ENCODE measurements at regions not wholly inside any gene's neighbourhood (a gene's known extent, or its start where the extent isn't known, plus 50 kb on each side); places are given as distances from the start of the nearest gene placed in this dataset.

DNA sequence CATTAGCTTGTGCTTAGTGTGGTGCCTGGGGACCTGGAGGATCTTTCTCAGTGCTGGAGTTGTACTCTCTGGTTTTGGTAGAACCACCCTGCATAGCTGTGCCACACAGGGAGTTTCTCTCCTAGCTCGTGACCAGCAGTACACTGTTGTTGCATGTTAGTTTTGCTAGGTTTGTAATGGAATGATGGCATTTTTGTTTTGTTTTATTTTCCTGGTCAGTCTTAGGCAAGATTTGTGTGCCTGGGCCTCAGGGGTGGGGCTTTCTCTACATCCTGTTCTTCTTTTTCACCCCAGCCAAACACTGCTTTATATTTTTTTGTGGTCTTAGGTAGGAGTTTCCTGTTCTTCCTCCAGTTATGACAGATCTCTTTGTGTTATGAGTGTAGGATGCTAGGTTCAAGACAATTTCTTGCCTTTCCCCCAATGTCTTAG is 534.5 kb upstream of the KCNMB2 start:
- TF ChIP-seq CTCF (IDR thresholded peaks at IDR 0.05), result no peak

GRCh38 chr3:178002113-178002512 is 534.1 kb upstream of the KCNMB2 start:
- TF ChIP-seq CTCF (IDR thresholded peaks at IDR 0.05), result no peak

DNA sequence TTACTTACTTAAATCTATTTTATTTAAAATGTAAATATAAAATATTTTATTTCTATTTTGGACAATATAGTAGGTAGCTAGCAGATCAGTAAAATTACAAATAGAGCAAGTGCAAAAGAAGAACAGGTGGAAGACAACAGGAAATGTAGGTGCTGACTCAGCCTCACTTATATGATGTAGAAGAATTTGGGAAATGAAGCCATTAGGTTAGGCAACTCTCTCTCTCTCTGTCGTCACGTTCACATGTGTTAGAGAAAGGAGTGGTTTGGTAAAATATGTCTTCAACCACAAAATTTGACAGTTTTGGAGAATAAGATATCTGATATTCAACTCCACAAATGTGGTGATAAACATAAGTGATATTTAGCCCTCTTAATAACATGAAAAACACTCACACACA is 532.5 kb upstream of the KCNMB2 start:
- TF ChIP-seq CTCF (IDR thresholded peaks at IDR 0.05), result no peak

- TF ChIP-seq CTCF (IDR thresholded peaks at IDR 0.05), result no peak
These were observed 530.3 kb upstream of the KCNMB2 start for GRCh38 chr3:178005961-178006360.

DNA sequence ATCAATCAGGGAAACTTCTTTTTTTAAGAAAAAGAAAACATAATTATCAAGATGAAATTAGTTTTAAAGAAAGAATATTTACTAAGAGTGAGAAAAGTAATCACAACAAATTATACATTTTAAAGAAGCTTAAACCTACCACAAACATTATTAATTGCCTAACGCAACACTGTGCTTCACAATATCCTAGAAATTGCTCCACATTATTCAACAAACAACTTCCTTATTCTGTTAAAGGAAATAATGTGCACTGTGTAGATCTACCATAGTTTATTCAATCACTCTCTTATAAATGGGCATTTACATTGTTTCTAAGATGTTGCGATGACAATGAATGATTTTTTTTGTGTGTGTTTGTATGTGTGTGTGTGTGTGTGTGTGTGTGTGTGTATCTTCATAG is 525.9 kb upstream of the KCNMB2 start:
- no peak for TF ChIP-seq CTCF (IDR thresholded peaks at IDR 0.05)

GRCh38 chr3:178019645-178020044 is 516.6 kb upstream of the KCNMB2 start:
- TF ChIP-seq CTCF (IDR thresholded peaks at IDR 0.05), result no peak

GRCh38 chr3:178022599-178022998 is 513.6 kb upstream of the KCNMB2 start:
- TF ChIP-seq CTCF (IDR thresholded peaks at IDR 0.05), result no peak

- no peak for TF ChIP-seq CTCF (IDR thresholded peaks at IDR 0.05)
These were observed 507.3 kb upstream of the KCNMB2 start for GRCh38 chr3:178028933-178029332.

Data from LNCAP (cell line).